HCT116 (cell line): ENCODE measurements at regions not wholly inside any gene's neighbourhood (a gene's known extent, or its start where the extent isn't known, plus 50 kb on each side); places are given as distances from the start of the nearest gene placed in this dataset.

ENCODE experiments used
- ATAC-seq: fragments of 200-7000 bp; cut with Tn5 transposase; 2 replicates; pipeline ENCODE4 v1.9.1; 2020; ENCODE audit warnings: mild to moderate bottlenecking, moderate library complexity
- BruUV-seq: library from RNA; stranded (reverse); fragments of 400-500 nt; replicated peaks from 2 replicates; lab custom pipeline; 2021; lab: Mats Ljungman, UMichigan
- CTCF ChIA-PET: fragments of 300-600 bp; sonication (Branson Sonifier 250); formaldehyde crosslinking; loops from one replicate; lab custom pipeline; 2021; ENCODE audit warnings: antibody characterized with exemption; lab: Charles Lee
- POLR2A ChIA-PET: fragments of 300-600, 350-600 bp; sonication (Branson Sonifier 250); formaldehyde crosslinking; loops from one replicate; lab custom pipeline; 2021; ENCODE audit warnings: antibody characterized with exemption; lab: Charles Lee
- RAD21 ChIA-PET, 2 experiments: fragments of 300-600 bp; sonication (Branson Sonifier 250); formaldehyde crosslinking; loops; one replicate each; lab custom pipeline; 2023; ENCODE audit warnings: low total read pairs in 2 of 2; ENCODE audit not compliant: uncharacterized antibody in 2 of 2, unreplicated experiment in 2 of 2, low non-redundant PET in 1 of 2; lab: Charles Lee
- DNase-seq: peaks from one replicate; pipeline ENCODE4 v3.0.0-alpha.2; 2010; ENCODE audit warnings: low read depth, low spot score
- H2AFZ ChIP-seq: fragments of 200-600 bp; shearing (Covaris generic), sonication (generic); 2 replicates; pipeline ENCODE4 v1.6.1; 2017; ENCODE audit warnings: low read depth, mixed run types, mixed read lengths, antibody characterized with exemption, low read length; ENCODE audit not compliant: poor library complexity, severe bottlenecking
- H3K27ac ChIP-seq: 2 replicates; pipeline ENCODE4 v1.5.1; 2012; ENCODE audit warnings: low read depth, low read length
- H3K27me3 ChIP-seq: fragments of 200-600 bp; sonication (generic); 2 replicates; pipeline ENCODE4 v1.6.1; 2016; ENCODE audit warnings: mixed run types, low read length, mixed read lengths; ENCODE audit not compliant: insufficient read depth
- H3K36me3 ChIP-seq, 2 experiments: fragments of 200-500 bp in 1 of 2; fragments of 200-600 bp in 1 of 2; sonication (Bioruptor generic) in 1 of 2; sonication (generic) in 1 of 2; 2 replicates each; pipeline versions ENCODE4 v1.5.1 to v1.6.1; 2014 to 2016; ENCODE audit warnings: low read length in 2 of 2, inconsistent platforms in 1 of 2, mixed read lengths in 1 of 2, mixed run types in 1 of 2; ENCODE audit not compliant: insufficient read depth in 2 of 2, control insufficient read depth in 1 of 2
- H3K4me1 ChIP-seq, 2 experiments: fragments of 200-600 bp in 1 of 2; sonication (generic) in 1 of 2; 2 replicates each; pipeline versions ENCODE4 v1.5.1 to v1.6.1; 2012 to 2017; ENCODE audit warnings: low read length in 2 of 2, inconsistent platforms in 1 of 2, mild to moderate bottlenecking in 1 of 2, mixed read lengths in 1 of 2, mixed run types in 1 of 2, moderate library complexity in 1 of 2; ENCODE audit not compliant: insufficient read depth in 2 of 2, control insufficient read depth in 1 of 2
- H3K4me2 ChIP-seq: fragments of 200-600 bp; sonication (generic); 2 replicates; pipeline ENCODE4 v1.6.1; 2017; ENCODE audit warnings: mixed run types, low read length, mixed read lengths
- H3K4me3 ChIP-seq, 2 experiments: fragments of 200-600 bp in 1 of 2; sonication (generic) in 1 of 2; replicated peaks in 1 of 2; 2 replicates each; pipeline ENCODE4 v1.5.1; 2011 to 2016; ENCODE audit warnings: low read length in 2 of 2, control low read depth in 1 of 2, low read depth in 1 of 2, mild to moderate bottlenecking in 1 of 2, mixed read lengths in 1 of 2, mixed run types in 1 of 2
- H3K79me2 ChIP-seq: fragments of 200-600 bp; sonication (generic); 2 replicates; pipeline ENCODE4 v1.6.1; 2017; ENCODE audit warnings: mild to moderate bottlenecking, mixed run types, low read length, moderate library complexity, mixed read lengths; ENCODE audit not compliant: insufficient read depth
- H3K9ac ChIP-seq: fragments of 200-600 bp; sonication (generic); 2 replicates; pipeline ENCODE4 v1.6.1; 2016; ENCODE audit warnings: low read length, mixed read lengths
- H3K9me2 ChIP-seq: fragments of 200-600 bp; sonication (generic), shearing (Covaris generic); 2 replicates; pipeline ENCODE4 v1.6.1; 2017; ENCODE audit warnings: mixed run types, mild to moderate bottlenecking, moderate library complexity; ENCODE audit not compliant: insufficient read depth
- H3K9me3 ChIP-seq, 2 experiments: fragments of 200-500 bp in 1 of 2; fragments of 200-600 bp in 1 of 2; sonication (Bioruptor generic) in 1 of 2; sonication (generic) in 1 of 2; 2 replicates each; pipeline ENCODE4 v1.6.1; 2014 to 2017; ENCODE audit warnings: low read length in 2 of 2, mixed read lengths in 2 of 2, inconsistent platforms in 1 of 2, low read depth in 1 of 2, mild to moderate bottlenecking in 1 of 2, mixed run types in 1 of 2, moderate library complexity in 1 of 2; ENCODE audit not compliant: control insufficient read depth in 1 of 2, insufficient read depth in 1 of 2
- H4K20me1 ChIP-seq: fragments of 200-600 bp; sonication (generic), shearing (Covaris generic); 2 replicates; pipeline ENCODE4 v1.6.1; 2017; ENCODE audit warnings: mixed run types, mild to moderate bottlenecking, moderate library complexity; ENCODE audit not compliant: insufficient read depth
- CBX3 ChIP-seq: IDR thresholded peaks from 2 replicates; pipeline ENCODE4 v1.6.1; 2012; ENCODE audit warnings: low read depth
- CEBPB ChIP-seq: IDR thresholded peaks from 2 replicates; pipeline ENCODE4 v1.6.1; 2012; ENCODE audit warnings: low read depth
- EGR1 ChIP-seq: IDR thresholded peaks from 2 replicates; pipeline ENCODE4 v1.6.1; 2012; ENCODE audit warnings: low read depth
- ELF1 ChIP-seq: IDR thresholded peaks from 2 replicates; pipeline ENCODE4 v1.6.1; 2012; ENCODE audit warnings: low read depth, borderline replicate concordance
- EZH2 ChIP-seq: fragments of 200-600 bp; sonication (generic); IDR thresholded peaks from 2 replicates; pipeline ENCODE4 v1.6.1; 2017; ENCODE audit warnings: antibody characterized with exemption, mixed run types
- EZH2phosphoT487 ChIP-seq: fragments of 200-600 bp; IDR thresholded peaks from 2 replicates; pipeline ENCODE4 v1.6.1; 2018; ENCODE audit warnings: antibody characterized with exemption, borderline replicate concordance
- FOSL1 ChIP-seq: IDR thresholded peaks from 2 replicates; pipeline ENCODE4 v1.6.1; 2012; ENCODE audit warnings: low read depth
- JUND ChIP-seq: IDR thresholded peaks from 2 replicates; pipeline ENCODE4 v1.6.1; 2012
- POLR2A ChIP-seq: IDR thresholded peaks from 2 replicates; pipeline ENCODE4 v1.7.0; 2011; ENCODE audit warnings: borderline replicate concordance; ENCODE audit not compliant: insufficient read depth, insufficient read length; ENCODE audit errors: extremely low read depth
- POLR2AphosphoS5 ChIP-seq: IDR thresholded peaks from 2 replicates; pipeline ENCODE4 v1.6.1; 2011; ENCODE audit warnings: mild to moderate bottlenecking, low read depth, low read length, moderate library complexity
- REST ChIP-seq: IDR thresholded peaks from 2 replicates; pipeline ENCODE4 v1.6.1; 2012; ENCODE audit warnings: low read depth
- SIN3A ChIP-seq: IDR thresholded peaks from 2 replicates; pipeline ENCODE4 v1.6.1; 2012; ENCODE audit warnings: low read depth
- SP1 ChIP-seq: IDR thresholded peaks from 2 replicates; pipeline ENCODE4 v1.6.1; 2012; ENCODE audit warnings: low read depth
- SRF ChIP-seq: IDR thresholded peaks from 2 replicates; pipeline ENCODE4 v1.6.1; 2012; ENCODE audit warnings: low read depth
- TCF7L2 ChIP-seq: IDR thresholded peaks from 2 replicates; pipeline ENCODE4 v1.7.0; 2011; ENCODE audit warnings: borderline replicate concordance, inconsistent platforms; ENCODE audit not compliant: insufficient read depth, insufficient read length; ENCODE audit errors: extremely low read depth
- YY1 ChIP-seq: IDR thresholded peaks from 2 replicates; pipeline ENCODE4 v1.6.1; 2011; ENCODE audit warnings: low read length, low read depth, moderate library complexity, mild to moderate bottlenecking; ENCODE audit not compliant: insufficient replicate concordance; ENCODE audit errors: extremely low read depth
- ZFX ChIP-seq: fragments of 450-650 bp; IDR thresholded peaks from 2 replicates; pipeline ENCODE4 v1.6.1; 2017
- ZNF274 ChIP-seq: fragments of 200-500 bp; sonication (Bioruptor generic); IDR thresholded peaks from 2 replicates; pipeline ENCODE4 v1.6.1; 2014; ENCODE audit warnings: mild to moderate bottlenecking, low read depth, low read length, inconsistent platforms
- intact Hi-C: fragments of 100-400 bp; cut with micrococcal nuclease; formaldehyde crosslinking; loops from 2 replicates; pipeline ENCODE4 v1.10.0; 2022
- TF ChIP-seq, protein P1 (sequence below): IDR thresholded peaks from 2 replicates; pipeline ENCODE4 v1.6.1; 2011; ENCODE audit warnings: mild to moderate bottlenecking, low read length, moderate library complexity; ENCODE audit not compliant: insufficient replicate concordance; ENCODE audit errors: extremely low read depth
- TF ChIP-seq, protein P2 (sequence below), 3 experiments: fragments of 200-600 bp in 1 of 3; sonication (generic) in 1 of 3; IDR thresholded peaks in 2 of 3; conservative IDR thresholded peaks in 1 of 3; 2 replicates each; pipeline ENCODE4 v1.5.1; 2012 to 2017; ENCODE audit warnings: low read depth in 2 of 3, low read length in 2 of 3, antibody characterized with exemption in 1 of 3, borderline replicate concordance in 1 of 3, control low read depth in 1 of 3, mild to moderate bottlenecking in 1 of 3, mixed read lengths in 1 of 3, mixed run types in 1 of 3, moderate library complexity in 1 of 3; ENCODE audit not compliant: insufficient read depth in 1 of 3

DNA sequence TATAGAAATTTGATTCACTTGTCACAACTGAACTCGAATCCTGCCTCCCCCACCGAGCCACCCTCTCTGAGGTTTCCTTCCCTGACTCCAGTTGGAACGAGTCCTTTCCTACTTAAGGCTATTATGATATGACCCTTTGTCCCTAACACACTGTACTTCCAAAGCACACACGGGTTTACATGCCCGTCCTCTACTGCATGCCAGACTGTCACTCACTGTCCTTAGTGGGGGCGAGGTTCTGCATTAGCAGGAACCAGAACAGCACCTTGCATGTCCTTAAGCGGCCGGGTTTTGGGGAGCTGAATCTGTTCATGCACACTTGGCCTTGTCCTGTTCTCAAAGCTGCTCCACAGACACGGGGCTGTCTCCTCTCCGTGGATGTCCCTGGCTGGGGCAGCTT lies 164.6 kb upstream of the KCNJ6 start:
- intact Hi-C loops, result no loop called here
- CTCF ChIA-PET, result no interaction called here
- TF ChIP-seq FOSL1, result no peak
- no peak for TF ChIP-seq SP1
- no peak for TF ChIP-seq EZH2
- TF ChIP-seq TCF7L2, result no peak
- no peak for TF ChIP-seq YY1
- no peak for TF ChIP-seq REST
- TF ChIP-seq POLR2A, result no peak
- no peak for TF ChIP-seq CBX3
- TF ChIP-seq, protein P1, sequence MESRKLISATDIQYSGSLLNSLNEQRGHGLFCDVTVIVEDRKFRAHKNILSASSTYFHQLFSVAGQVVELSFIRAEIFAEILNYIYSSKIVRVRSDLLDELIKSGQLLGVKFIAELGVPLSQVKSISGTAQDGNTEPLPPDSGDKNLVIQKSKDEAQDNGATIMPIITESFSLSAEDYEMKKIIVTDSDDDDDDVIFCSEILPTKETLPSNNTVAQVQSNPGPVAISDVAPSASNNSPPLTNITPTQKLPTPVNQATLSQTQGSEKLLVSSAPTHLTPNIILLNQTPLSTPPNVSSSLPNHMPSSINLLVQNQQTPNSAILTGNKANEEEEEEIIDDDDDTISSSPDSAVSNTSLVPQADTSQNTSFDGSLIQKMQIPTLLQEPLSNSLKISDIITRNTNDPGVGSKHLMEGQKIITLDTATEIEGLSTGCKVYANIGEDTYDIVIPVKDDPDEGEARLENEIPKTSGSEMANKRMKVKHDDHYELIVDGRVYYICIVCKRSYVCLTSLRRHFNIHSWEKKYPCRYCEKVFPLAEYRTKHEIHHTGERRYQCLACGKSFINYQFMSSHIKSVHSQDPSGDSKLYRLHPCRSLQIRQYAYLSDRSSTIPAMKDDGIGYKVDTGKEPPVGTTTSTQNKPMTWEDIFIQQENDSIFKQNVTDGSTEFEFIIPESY, result no peak
- no peak for TF ChIP-seq ZNF274
- TF ChIP-seq, protein P2, sequence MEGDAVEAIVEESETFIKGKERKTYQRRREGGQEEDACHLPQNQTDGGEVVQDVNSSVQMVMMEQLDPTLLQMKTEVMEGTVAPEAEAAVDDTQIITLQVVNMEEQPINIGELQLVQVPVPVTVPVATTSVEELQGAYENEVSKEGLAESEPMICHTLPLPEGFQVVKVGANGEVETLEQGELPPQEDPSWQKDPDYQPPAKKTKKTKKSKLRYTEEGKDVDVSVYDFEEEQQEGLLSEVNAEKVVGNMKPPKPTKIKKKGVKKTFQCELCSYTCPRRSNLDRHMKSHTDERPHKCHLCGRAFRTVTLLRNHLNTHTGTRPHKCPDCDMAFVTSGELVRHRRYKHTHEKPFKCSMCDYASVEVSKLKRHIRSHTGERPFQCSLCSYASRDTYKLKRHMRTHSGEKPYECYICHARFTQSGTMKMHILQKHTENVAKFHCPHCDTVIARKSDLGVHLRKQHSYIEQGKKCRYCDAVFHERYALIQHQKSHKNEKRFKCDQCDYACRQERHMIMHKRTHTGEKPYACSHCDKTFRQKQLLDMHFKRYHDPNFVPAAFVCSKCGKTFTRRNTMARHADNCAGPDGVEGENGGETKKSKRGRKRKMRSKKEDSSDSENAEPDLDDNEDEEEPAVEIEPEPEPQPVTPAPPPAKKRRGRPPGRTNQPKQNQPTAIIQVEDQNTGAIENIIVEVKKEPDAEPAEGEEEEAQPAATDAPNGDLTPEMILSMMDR (IDR thresholded peaks at IDR 0.05 in 2 of 3, conservative IDR thresholded peaks at IDR 0.05 in 1 of 3; ENCODE audit: borderline replicate concordance in 1 of 3, insufficient read depth in 1 of 3, low read depth in 2 of 3, low read length in 2 of 3), result no peak
- TF ChIP-seq POLR2AphosphoS5, result no peak
- TF ChIP-seq SIN3A, result no peak
- TF ChIP-seq EGR1, result no peak
- TF ChIP-seq ZFX, result no peak
- TF ChIP-seq JUND, result no peak
- no peak for TF ChIP-seq CEBPB
- no peak for TF ChIP-seq EZH2phosphoT487
- no peak for TF ChIP-seq ELF1
- no peak for TF ChIP-seq SRF
- no TSS peak for BruUV-seq
- H3K9me2 ChIP-seq, result no peaks in the 10 kb centered on the region
- no peak for ATAC-seq
- H2AFZ ChIP-seq, result no peak overlapping the region
- H3K27me3 ChIP-seq, result no peaks in the 10 kb centered on the region
- H4K20me1 ChIP-seq, result no peaks in the 10 kb centered on the region
- no peak overlapping the region for H3K9ac ChIP-seq
- H3K4me2 ChIP-seq, result no peak overlapping the region
- no peaks in the 10 kb centered on the region for H3K79me2 ChIP-seq
- no peaks in the 10 kb centered on the region for H3K4me1 ChIP-seq
- no peak overlapping the region for H3K4me3 ChIP-seq
- DNase-seq, result no peak
- peaks cover 0 to 4% of the 10 kb centered on the region in 2 experiments; a peak in 2 of 4 replicates for H3K9me3 ChIP-seq
- POLR2A ChIA-PET, result no interaction called here
- H3K36me3 ChIP-seq, result no peaks in the 10 kb centered on the region
- H3K27ac ChIP-seq, result no peak overlapping the region
- RAD21 ChIA-PET, result no interaction called here
